ENCODE measurements at regions not wholly inside any gene's neighbourhood (a gene's known extent, or its start where the extent isn't known, plus 50 kb on each side); places are given as distances from the start of the nearest gene placed in this dataset.

GRCh38 chr11:32508780-32509179 lies 73.4 kb upstream of the WT1 start:
- TF ChIP-seq, protein P1, sequence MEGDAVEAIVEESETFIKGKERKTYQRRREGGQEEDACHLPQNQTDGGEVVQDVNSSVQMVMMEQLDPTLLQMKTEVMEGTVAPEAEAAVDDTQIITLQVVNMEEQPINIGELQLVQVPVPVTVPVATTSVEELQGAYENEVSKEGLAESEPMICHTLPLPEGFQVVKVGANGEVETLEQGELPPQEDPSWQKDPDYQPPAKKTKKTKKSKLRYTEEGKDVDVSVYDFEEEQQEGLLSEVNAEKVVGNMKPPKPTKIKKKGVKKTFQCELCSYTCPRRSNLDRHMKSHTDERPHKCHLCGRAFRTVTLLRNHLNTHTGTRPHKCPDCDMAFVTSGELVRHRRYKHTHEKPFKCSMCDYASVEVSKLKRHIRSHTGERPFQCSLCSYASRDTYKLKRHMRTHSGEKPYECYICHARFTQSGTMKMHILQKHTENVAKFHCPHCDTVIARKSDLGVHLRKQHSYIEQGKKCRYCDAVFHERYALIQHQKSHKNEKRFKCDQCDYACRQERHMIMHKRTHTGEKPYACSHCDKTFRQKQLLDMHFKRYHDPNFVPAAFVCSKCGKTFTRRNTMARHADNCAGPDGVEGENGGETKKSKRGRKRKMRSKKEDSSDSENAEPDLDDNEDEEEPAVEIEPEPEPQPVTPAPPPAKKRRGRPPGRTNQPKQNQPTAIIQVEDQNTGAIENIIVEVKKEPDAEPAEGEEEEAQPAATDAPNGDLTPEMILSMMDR (IDR thresholded peaks at IDR 0.05; ENCODE audit: low read depth, low read length): no peak
- DNase-seq (ENCODE audit: low read depth in 2 of 2): no peak
- H3K4me3 ChIP-seq (replicated peaks in 1 of 2; ENCODE audit: low read depth in 2 of 2, low read length in 2 of 2): no peak overlapping the region

- DNase-seq (ENCODE audit: low read depth in 2 of 2): no peak
- H3K4me3 ChIP-seq (replicated peaks in 1 of 2; ENCODE audit: low read depth in 2 of 2, low read length in 2 of 2): no peak overlapping the region
- TF ChIP-seq, protein P1 (IDR thresholded peaks at IDR 0.05; ENCODE audit: low read depth, low read length): no peak
These were observed 64.7 kb upstream of the WT1 start for GRCh38 chr11:32500001-32500400.

- no peak for DNase-seq (ENCODE audit: low read depth in 2 of 2)
- no peak overlapping the region for H3K4me3 ChIP-seq (replicated peaks in 1 of 2; ENCODE audit: low read depth in 2 of 2, low read length in 2 of 2)
- TF ChIP-seq, protein P1 (IDR thresholded peaks at IDR 0.05; ENCODE audit: low read depth, low read length): no peak
These were observed 62.6 kb upstream of the WT1 start for GRCh38 chr11:32497951-32498350.

DNA sequence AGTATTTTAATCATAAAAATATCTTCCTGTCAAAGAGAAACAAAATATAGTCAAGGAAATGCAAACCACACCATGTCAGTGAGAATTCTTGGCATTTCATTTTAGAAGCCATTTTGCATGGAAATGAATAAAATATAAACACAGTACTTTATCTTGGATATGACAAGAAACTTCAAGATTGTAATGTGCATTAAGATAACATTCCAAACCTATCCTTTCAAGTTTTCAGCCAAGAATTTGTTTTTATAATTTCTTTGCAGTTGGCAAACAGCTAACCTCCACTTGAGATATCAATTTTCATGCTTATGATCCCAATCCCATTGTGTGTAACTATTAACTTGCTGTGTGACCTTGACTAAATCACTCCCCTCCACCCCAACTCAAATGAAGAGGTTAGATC lies 59.3 kb upstream of the WT1 start:
- peak in 1 of 2 donors; percentile 15 for DNase-seq (ENCODE audit: low read depth in 2 of 2)
- no peak overlapping the region for H3K4me3 ChIP-seq (replicated peaks in 1 of 2; ENCODE audit: low read depth in 2 of 2, low read length in 2 of 2)
- TF ChIP-seq, protein P1 (IDR thresholded peaks at IDR 0.05; ENCODE audit: low read depth, low read length): no peak

DNA sequence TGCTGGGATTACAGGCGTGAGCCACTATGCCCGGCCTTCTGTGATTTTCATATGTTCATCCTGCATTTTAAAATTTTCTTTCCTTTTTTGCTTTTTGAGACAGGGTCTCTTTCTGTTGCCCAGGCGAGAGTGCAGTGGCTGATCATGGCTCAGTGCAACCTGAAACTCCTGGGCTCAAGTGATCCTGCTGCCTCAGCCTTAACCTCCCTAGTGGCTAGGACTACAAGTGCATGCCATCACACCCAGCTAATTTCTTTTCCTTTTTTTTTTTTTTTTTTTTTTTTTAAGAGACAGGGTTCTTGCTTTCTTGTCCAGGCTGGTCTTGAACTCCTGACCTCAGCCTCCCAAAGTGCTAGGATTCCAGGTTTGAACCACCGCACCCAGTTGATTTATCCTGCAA lies 54.1 kb upstream of the WT1 start:
- TF ChIP-seq, protein P1 (IDR thresholded peaks at IDR 0.05; ENCODE audit: low read depth, low read length): peak; percentile 14
- DNase-seq (ENCODE audit: low read depth in 2 of 2): no peak
- no peak overlapping the region for H3K4me3 ChIP-seq (replicated peaks in 1 of 2; ENCODE audit: low read depth in 2 of 2, low read length in 2 of 2)

DNA sequence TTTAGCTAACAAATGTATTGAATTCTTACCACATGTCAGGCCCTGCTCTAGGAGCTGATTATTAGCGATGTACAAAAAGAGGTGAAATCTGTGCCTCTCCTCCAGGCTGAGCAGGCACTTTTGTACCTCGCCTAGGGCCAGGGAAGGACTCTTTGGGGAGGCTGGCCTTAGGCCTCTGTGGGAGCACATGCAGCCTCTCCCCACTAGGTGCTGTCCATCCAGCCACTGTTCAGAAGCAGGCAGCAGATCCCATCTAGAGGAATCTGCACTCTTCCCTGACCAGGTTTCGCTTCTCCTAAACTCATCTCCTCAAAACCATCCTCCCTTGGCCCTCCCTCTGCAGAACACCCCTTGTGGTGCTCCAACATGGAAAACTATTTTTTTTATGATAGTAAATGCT lies 51.9 kb upstream of the WT1 start:
- DNase-seq (ENCODE audit: low read depth in 2 of 2): peak in 1 of 2 donors; percentile 11
- H3K4me3 ChIP-seq (replicated peaks in 1 of 2; ENCODE audit: low read depth in 2 of 2, low read length in 2 of 2): no peak overlapping the region
- TF ChIP-seq, protein P1 (IDR thresholded peaks at IDR 0.05; ENCODE audit: low read depth, low read length): peak; percentile 47

DNA sequence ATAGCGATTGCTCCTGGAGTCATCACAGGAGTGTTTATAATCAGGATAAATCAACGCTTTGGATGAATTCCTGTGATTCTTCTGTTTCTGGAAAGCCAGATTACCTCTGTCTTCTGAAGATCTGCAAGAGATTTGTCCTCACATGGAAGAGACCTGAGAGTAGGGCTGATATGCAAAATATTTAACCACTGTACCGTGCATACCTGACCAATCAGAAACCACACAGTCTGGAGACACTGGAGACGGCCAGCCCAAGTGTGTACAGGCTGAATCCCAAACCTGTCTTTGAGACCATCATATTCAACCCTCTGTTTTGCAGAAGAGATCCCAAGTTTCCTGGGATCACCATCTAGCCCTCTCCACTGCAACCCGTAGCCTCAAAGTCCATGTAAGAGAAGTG lies 50.4 kb upstream of the WT1 start:
- TF ChIP-seq, protein P1 (IDR thresholded peaks at IDR 0.05; ENCODE audit: low read depth, low read length): no peak
- no peak for DNase-seq (ENCODE audit: low read depth in 2 of 2)
- H3K4me3 ChIP-seq (replicated peaks in 1 of 2; ENCODE audit: low read depth in 2 of 2, low read length in 2 of 2): no peak overlapping the region
